ENCODE measurements at regions not wholly inside any gene's neighbourhood (a gene's known extent, or its start where the extent isn't known, plus 50 kb on each side); places are given as distances from the start of the nearest gene placed in this dataset.

GRCh38 chr15:81882504-81882903 is 163.3 kb downstream of the MEX3B start (continued):
- no peak for TF ChIP-seq CHD7 (IDR thresholded peaks at IDR 0.05; ENCODE audit: low read depth, low read length)
- no peak for TF ChIP-seq SREBF2 (CRISPR knock-in tag; IDR thresholded peaks at IDR 0.05)
- no peak for TF ChIP-seq DACH1 (IDR thresholded peaks at IDR 0.05; ENCODE audit: partially characterized antibody)
- no peak for TF ChIP-seq HMG20B (CRISPR knock-in tag; IDR thresholded peaks at IDR 0.05)
- no peak for TF ChIP-seq CCNT2 (IDR thresholded peaks at IDR 0.05; ENCODE audit: borderline replicate concordance, extremely low read depth, insufficient read length, low read depth, low read length)
- TF ChIP-seq ZC3H11A (IDR thresholded peaks at IDR 0.05; ENCODE audit: low read depth, low read length), result no peak
- no peak for TF ChIP-seq HDAC1 (IDR thresholded peaks at IDR 0.05)
- peak; percentile 32; the same call in 1 of the 2 replicates for TF ChIP-seq ARID1B (IDR thresholded peaks at IDR 0.05)
- no peak for TF ChIP-seq ZNF133 (CRISPR knock-in tag; IDR thresholded peaks at IDR 0.05)
